ENCODE measurements at regions not wholly inside any gene's neighbourhood (a gene's known extent, or its start where the extent isn't known, plus 50 kb on each side); places are given as distances from the start of the nearest gene placed in this dataset.

- H3K36me3 ChIP-seq (ENCODE audit: insufficient read depth, low read length) = no peaks in the 10 kb centered on the region
- no peaks in the 10 kb centered on the region for H3K79me2 ChIP-seq (ENCODE audit: insufficient read depth, low read length)
- no peak overlapping the region for H3K4me2 ChIP-seq (ENCODE audit: insufficient read depth, low read length)
- H3K27ac ChIP-seq (ENCODE audit: low read depth, low read length) = no peak overlapping the region
- H4K20me1 ChIP-seq (ENCODE audit: insufficient read depth, low read length) = no peaks in the 10 kb centered on the region
- H3K27me3 ChIP-seq (ENCODE audit: insufficient read depth, low read length) = no peaks in the 10 kb centered on the region
- DNase-seq (ENCODE audit: insufficient read length, low spot score, missing footprints) = no peak
- H3K4me3 ChIP-seq (ENCODE audit: insufficient read depth, low read length) = no peak overlapping the region
- H3K4me1 ChIP-seq (ENCODE audit: insufficient read depth, low read length) = no peaks in the 10 kb centered on the region
- H3K9me3 ChIP-seq (ENCODE audit: low read depth, low read length) = no peaks in the 10 kb centered on the region
- TF ChIP-seq, protein P1, sequence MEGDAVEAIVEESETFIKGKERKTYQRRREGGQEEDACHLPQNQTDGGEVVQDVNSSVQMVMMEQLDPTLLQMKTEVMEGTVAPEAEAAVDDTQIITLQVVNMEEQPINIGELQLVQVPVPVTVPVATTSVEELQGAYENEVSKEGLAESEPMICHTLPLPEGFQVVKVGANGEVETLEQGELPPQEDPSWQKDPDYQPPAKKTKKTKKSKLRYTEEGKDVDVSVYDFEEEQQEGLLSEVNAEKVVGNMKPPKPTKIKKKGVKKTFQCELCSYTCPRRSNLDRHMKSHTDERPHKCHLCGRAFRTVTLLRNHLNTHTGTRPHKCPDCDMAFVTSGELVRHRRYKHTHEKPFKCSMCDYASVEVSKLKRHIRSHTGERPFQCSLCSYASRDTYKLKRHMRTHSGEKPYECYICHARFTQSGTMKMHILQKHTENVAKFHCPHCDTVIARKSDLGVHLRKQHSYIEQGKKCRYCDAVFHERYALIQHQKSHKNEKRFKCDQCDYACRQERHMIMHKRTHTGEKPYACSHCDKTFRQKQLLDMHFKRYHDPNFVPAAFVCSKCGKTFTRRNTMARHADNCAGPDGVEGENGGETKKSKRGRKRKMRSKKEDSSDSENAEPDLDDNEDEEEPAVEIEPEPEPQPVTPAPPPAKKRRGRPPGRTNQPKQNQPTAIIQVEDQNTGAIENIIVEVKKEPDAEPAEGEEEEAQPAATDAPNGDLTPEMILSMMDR (IDR thresholded peaks at IDR 0.05; ENCODE audit: extremely low read depth, low read depth, low read length) = no peak
- no peak overlapping the region for H2AFZ ChIP-seq (ENCODE audit: low read length)
Measured at GRCh38 chr3:63116922-63117321, 161.2 kb upstream of the SYNPR start.

DNA sequence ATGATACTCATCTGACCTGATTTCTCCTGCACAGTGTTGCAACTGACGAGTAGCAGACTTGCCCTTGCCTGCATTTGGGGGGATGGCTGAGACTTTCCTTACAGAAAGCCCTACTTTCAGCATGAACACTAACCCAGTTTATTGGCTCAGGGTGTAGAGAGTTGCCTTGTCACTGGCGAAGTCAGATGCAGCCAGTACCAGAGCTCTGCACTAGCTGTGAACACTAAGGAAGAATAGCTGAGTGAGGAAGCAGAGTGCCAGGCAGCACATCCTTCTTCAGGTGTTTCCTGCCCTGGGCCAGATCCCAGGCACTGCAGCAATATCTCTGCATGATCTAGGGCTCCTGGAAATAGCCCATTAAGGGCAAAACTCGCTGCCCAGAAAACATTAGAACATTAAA lies 154.0 kb upstream of the SYNPR start:
- Histone ChIP-seq H3K36me3 (ENCODE audit: insufficient read depth, low read length) (no peaks in the 10 kb centered on the region), H3K27ac (ENCODE audit: low read depth, low read length) (no peak overlapping the region), H3K79me2 (ENCODE audit: insufficient read depth, low read length) (no peaks in the 10 kb centered on the region), H3K9me3 (ENCODE audit: low read depth, low read length) (no peaks in the 10 kb centered on the region), H3K4me1 (ENCODE audit: insufficient read depth, low read length) (no peaks in the 10 kb centered on the region), H4K20me1 (ENCODE audit: insufficient read depth, low read length) (no peaks in the 10 kb centered on the region), H2AFZ (ENCODE audit: low read length) (no peak overlapping the region), H3K4me2 (ENCODE audit: insufficient read depth, low read length) (no peak overlapping the region), H3K4me3 (ENCODE audit: insufficient read depth, low read length) (no peak overlapping the region), H3K27me3 (ENCODE audit: insufficient read depth, low read length) (no peaks in the 10 kb centered on the region)
- TF ChIP-seq, protein P1 (IDR thresholded peaks at IDR 0.05; ENCODE audit: extremely low read depth, low read depth, low read length) = no peak
- DNase-seq (ENCODE audit: insufficient read length, low spot score, missing footprints) = no peak

GRCh38 chr3:63126530-63126929 lies 151.6 kb upstream of the SYNPR start:
- no peaks in the 10 kb centered on the region for H3K9me3 ChIP-seq (ENCODE audit: low read depth, low read length)
- H3K4me2 ChIP-seq (ENCODE audit: insufficient read depth, low read length) = no peak overlapping the region
- H3K79me2 ChIP-seq (ENCODE audit: insufficient read depth, low read length) = no peaks in the 10 kb centered on the region
- TF ChIP-seq, protein P1 (IDR thresholded peaks at IDR 0.05; ENCODE audit: extremely low read depth, low read depth, low read length) = no peak
- H3K27me3 ChIP-seq (ENCODE audit: insufficient read depth, low read length) = no peaks in the 10 kb centered on the region
- no peaks in the 10 kb centered on the region for H4K20me1 ChIP-seq (ENCODE audit: insufficient read depth, low read length)
- no peak overlapping the region for H2AFZ ChIP-seq (ENCODE audit: low read length)
- no peak for DNase-seq (ENCODE audit: insufficient read length, low spot score, missing footprints)
- H3K36me3 ChIP-seq (ENCODE audit: insufficient read depth, low read length) = no peaks in the 10 kb centered on the region
- H3K4me1 ChIP-seq (ENCODE audit: insufficient read depth, low read length) = no peaks in the 10 kb centered on the region
- no peak overlapping the region for H3K4me3 ChIP-seq (ENCODE audit: insufficient read depth, low read length)
- H3K27ac ChIP-seq (ENCODE audit: low read depth, low read length) = no peak overlapping the region

DNA sequence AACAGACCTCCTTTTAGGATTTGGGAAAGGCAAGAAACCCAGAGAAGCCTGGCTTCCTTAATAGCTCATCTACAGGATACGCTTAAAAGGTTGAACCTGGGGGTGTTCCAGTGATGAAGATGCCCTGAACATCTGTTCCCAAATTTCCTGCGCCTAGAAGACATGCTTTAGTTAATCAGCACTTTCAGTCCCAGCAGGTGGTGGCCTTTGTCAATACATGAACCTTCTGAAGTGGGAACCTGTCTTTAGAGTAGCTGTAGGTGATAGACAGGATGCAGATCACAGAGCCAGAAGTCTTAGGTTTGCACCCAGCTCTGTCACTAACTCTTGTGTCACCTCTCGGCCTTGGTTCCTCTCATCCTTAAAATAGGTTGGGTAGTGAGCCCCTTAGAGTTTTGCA lies 149.7 kb upstream of the SYNPR start:
- Histone ChIP-seq H3K4me1 (ENCODE audit: insufficient read depth, low read length) (no peaks in the 10 kb centered on the region), H3K36me3 (ENCODE audit: insufficient read depth, low read length) (no peaks in the 10 kb centered on the region), H3K27me3 (ENCODE audit: insufficient read depth, low read length) (no peaks in the 10 kb centered on the region), H3K4me3 (ENCODE audit: insufficient read depth, low read length) (no peak overlapping the region), H3K4me2 (ENCODE audit: insufficient read depth, low read length) (no peak overlapping the region), H3K79me2 (ENCODE audit: insufficient read depth, low read length) (no peaks in the 10 kb centered on the region), H4K20me1 (ENCODE audit: insufficient read depth, low read length) (no peaks in the 10 kb centered on the region), H2AFZ (ENCODE audit: low read length) (no peak overlapping the region), H3K27ac (ENCODE audit: low read depth, low read length) (no peak overlapping the region), H3K9me3 (ENCODE audit: low read depth, low read length) (no peaks in the 10 kb centered on the region)
- no peak for DNase-seq (ENCODE audit: insufficient read length, low spot score, missing footprints)
- TF ChIP-seq, protein P1 (IDR thresholded peaks at IDR 0.05; ENCODE audit: extremely low read depth, low read depth, low read length) = no peak
